IPS DF 19.7 (cell line): ENCODE measurements at regions not wholly inside any gene's neighbourhood (a gene's known extent, or its start where the extent isn't known, plus 50 kb on each side); places are given as distances from the start of the nearest gene placed in this dataset.

ENCODE experiments used
- DNase-seq: peaks from one replicate; pipeline ENCODE4 v3.0.0-alpha.2; 2013; ENCODE audit warnings: low read depth, low spot score

DNA sequence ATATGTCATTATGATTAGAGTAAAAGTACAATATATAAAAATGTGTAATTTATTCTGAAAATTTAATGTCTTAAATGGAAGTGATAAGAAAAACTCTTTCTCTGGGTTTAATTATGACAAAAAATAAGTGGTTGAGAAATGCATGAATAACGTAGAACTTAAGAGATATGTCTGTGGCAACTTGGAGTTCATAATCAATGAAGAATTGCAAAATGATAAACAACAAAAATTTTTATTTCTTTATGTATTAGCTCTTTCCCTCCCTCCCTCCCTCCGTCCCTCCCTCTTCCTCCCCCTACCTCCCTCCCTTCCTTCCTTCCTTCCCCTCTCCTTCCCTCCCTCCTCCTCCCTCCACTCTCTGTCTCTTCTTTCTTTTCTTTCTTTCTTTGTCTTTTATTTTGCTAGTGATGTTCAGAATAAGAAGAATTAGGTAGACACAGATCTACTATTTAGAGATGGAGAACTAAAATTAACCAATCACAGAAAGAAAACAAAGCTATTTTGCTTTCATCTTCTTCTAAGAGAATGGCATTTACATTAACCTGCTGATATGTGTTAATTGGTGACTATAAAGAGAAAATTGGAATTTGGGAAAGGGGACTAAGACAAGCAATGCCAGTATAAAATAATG, 96.3 kb upstream of the PDC start:
- DNase-seq: no peak

- DNase-seq: no peak
Observed at GRCh38 chr1:186550832-186551231, 89.9 kb upstream of the PDC start.

DNA sequence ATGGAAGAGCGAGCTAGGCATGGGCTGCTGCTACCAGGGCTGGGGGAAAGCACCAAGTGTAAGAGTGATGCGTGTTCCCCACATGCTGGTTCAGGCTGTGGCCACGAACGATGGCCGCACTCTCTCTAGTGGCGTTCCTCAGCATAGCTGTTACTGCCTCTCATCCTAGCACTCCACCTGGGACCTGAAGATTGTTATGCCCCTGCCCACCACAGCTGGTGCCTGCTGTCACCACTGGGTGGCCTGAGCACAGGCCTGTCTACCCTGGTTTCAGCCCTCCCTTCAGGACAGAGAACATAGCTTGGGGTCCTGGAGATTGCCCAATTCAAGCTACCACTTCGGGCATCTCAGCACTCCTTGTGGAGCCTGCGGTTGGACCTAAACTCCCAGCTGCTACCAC, 80.1 kb upstream of the PDC start:
- no peak for DNase-seq

- no peak for DNase-seq
Observed at GRCh38 chr1:186540521-186540920, 79.6 kb upstream of the PDC start.

DNA sequence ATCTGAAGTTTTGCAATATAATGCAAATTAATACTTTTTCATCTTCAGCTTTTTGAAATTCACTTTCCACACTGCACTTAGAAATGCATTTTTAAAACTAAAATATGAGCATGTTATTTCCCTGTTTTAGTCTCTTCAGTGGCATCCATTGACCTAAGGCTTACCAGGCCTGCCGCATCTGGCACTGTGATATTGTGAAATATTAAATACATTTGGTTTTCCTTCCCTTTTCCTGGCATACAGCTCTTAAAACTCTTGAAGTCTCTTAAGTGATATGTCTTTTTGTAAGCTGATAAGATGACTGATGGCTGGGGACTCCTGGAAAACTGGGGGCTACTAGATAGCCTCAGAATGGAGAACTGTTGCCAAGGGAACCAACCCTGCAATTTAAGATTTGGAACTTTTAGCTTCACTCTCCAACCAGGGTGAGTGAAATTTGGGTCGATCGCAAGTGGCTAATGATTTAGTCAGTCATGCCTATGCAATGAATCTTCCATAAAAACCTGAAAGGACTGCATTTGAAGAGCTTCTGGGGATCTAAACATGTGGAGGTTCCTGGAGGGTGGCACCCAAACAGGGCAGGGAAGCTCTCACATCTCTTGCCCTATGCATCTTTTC, 75.5 kb upstream of the PDC start:
- no peak for DNase-seq

- DNase-seq: no peak
Observed at GRCh38 chr1:186535388-186536133, 74.6 kb upstream of the PDC start.

- no peak for DNase-seq
Observed at GRCh38 chr1:186534401-186534800, 73.5 kb upstream of the PDC start.

- DNase-seq: no peak
Observed at GRCh38 chr1:186532466-186532865, 71.6 kb upstream of the PDC start.

DNA sequence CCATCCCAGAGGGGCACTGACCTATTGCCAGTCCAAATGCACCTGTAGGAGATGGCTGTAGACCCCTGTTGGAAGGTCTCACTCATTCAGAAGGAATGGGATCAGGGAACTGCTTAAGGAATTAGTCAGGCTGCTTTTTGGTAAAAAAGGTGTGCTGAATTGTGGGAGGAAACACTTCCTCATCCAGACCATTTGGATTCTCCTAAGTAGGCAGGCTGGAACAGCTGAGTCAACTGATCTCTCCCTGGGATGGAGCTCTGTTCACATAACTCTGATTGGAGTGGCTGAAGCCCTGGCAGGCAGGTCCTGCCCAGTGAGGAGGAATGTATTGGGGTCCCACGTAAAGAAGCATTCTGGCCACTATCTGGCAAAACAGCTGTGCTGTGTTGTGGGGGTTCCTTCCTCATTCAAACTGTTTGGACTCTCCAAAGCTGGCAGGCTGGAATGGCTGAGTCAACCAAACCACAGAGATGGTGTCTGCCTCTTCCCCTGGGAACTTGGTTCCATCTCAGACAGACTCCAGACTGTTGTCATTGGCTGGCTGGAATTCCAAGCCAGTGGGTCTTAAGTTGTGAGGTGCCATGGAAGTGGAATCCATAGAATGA, 70.7 kb upstream of the PDC start:
- DNase-seq: no peak

GRCh38 chr1:186530109-186530508, 69.2 kb upstream of the PDC start:
- DNase-seq: no peak

DNA sequence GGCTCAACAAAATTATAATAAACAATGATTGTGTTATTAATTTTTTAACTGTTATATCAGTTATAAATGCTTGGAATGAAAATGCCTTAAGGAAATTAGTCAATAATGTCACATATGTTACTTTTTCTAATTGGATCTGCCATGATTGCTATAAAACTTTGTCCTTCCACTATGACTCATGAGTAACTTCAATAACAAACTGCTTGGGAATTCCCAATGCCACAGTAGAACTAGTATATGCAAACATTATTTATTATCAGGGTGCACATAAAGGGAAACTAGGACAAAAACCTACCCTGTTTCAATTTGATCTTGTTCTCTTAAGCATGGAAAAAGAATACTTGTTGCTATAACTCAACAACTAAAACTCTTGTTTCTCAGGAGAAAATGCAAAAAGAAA, 59.1 kb upstream of the PDC start:
- DNase-seq: no peak

GRCh38 chr1:186518822-186519381, 58.0 kb upstream of the PDC start:
- DNase-seq: no peak

DNA sequence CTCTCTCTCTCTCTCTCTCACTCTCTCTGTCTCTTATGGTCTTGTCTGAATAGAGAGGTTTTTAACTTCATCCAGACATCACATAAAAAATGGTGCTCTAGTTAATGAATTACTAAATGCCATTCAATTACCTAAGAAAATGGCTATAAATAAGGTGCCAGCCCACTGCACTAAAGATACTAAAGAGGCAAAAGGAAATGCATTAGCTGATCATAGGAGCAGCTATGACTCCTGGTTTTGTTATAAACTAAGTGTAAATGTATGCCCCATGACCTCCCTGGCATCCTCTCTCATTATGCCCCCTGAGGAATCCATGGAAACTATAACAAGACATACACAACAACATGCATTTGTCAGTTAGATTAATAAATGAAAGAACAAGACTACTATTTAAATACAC, 57.5 kb upstream of the PDC start:
- no peak for DNase-seq

- DNase-seq: no peak
Observed at GRCh38 chr1:186514367-186514766, 53.5 kb upstream of the PDC start.

- no peak for DNase-seq
Observed at GRCh38 chr1:186513526-186513925, 52.6 kb upstream of the PDC start.

DNA sequence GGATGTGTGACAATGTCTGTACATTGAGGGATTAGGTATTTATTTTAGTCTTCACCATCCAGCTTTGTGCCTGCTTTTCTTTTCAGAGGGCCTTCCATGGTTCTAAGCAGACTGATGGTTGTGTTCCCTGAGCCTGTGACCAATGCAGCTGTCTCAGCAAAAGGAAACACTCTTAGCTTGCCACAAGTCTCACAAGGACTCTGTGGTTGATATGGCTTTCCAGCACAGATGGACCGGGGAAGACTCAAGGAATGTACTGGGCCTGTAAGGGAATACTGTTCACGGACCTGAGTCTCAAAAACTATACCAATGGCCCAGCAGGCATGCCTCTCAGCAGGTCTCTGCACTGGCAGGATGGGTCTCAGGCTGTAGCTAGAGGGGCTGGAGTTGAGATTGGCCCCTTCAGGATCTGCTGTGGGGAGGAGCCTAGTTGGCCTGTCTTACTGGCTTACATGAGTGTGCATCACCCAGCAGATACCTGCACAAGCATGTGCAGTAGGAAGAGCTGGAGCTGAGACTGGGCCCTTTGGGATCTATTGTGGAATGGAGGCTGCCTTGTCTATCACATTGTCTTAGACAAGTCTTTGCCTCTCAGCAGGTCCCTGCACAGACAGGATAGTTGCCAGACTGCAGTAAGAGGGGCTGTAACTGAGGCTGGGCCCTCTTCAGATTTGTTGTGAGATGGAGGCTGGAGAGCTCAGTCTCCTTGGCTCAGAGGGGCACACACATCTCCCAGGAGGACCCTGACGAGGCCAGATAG, 52.0 kb upstream of the PDC start:
- no peak for DNase-seq

DNA sequence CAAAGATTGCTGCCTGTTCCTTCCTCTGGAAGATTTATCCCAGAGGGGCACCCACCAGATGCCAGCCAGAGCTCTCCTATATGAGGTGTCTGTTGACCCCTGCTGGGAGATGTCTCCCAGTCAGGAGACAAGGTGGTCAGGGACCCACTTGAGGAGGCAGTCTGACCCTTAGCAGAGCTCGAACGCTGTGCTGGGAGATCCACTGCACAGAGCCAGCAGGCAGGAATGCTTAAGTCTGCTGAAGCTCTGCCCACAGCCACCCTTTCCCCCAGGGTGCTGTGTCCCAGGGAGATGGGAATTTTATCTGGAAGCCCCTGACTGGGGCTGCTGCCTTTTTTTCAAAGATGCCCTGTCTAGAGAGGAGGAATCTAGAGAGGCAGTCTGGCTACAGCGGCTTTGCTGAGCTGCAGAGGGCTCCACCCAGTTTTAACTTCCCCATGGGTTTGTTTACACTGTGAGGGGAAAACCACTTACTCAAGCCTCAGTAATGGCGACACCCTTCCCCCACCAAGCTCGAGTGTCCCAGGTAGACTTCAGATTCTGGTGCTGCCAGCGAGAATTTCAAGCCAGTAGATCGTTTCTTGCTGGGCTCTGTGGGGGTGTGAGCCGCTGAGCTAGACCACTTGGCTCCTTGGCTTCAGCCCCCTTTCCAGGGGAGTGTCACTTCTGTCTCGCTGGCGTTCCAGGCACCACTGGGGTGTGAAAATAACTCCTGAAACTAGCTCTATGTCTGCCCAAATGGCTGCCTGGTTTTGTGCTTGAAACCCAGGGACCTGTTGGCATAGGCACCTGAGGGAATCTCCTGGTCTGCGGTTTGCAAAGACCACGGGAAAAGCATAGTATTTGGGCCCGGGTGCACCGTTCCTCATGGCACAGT, 51.1 kb upstream of the PDC start:
- no peak for DNase-seq
